ENCODE measurements at regions not wholly inside any gene's neighbourhood (a gene's known extent, or its start where the extent isn't known, plus 50 kb on each side); places are given as distances from the start of the nearest gene placed in this dataset.

DNA sequence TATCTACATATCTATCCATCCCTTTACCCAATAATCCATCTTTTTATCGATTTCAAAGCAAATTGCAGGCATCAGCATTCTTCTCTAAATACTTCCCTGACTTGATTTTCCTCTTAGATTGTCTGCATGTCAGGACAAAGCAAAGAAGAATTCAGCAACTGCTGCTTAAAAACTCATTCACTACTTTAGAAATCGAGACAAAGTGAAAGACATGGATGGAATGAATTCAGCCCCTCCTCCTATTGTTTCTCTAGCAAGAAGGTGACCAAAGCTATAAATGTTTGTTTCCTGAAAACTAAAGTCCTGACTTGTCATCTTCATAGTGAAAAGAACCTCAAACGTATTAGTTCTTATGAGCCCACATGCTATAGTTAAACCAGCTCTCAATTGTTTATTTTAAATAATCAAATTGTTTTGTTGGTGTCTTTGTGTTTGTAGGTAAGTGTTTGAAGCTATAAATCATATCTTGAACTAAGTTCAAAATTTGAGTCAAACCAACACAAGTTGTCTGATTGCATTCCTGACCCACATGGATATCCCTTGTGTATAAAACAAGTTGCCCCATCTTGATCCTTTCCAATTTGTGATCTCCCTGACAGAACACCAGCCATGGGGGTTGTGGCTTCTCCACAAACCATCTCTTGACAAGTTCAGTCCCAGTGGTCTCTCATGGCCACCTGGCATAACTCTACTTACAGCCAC lies 58.6 kb upstream of the ARHGAP5 start:
- Histone ChIP-seq H3K27ac (ENCODE audit: low read length) (no peak overlapping the region), H3K9me3 (ENCODE audit: control insufficient read depth, insufficient read depth, low read length) (no peaks in the 10 kb centered on the region), H3K4me3 (ENCODE audit: low read length) (no peak overlapping the region), H3K36me3 (ENCODE audit: control insufficient read depth, insufficient read depth, low read length) (no peaks in the 10 kb centered on the region), H3K27me3 (ENCODE audit: control insufficient read depth, insufficient read depth, low read length) (no peaks in the 10 kb centered on the region), H3K4me1 (ENCODE audit: control insufficient read depth, insufficient read depth, low read length) (no peaks in the 10 kb centered on the region)
- intact Hi-C loops (cut with micrococcal nuclease) = no loop called here
- ATAC-seq = no peak
- DNase-seq = no peak
- TF ChIP-seq, protein P1, sequence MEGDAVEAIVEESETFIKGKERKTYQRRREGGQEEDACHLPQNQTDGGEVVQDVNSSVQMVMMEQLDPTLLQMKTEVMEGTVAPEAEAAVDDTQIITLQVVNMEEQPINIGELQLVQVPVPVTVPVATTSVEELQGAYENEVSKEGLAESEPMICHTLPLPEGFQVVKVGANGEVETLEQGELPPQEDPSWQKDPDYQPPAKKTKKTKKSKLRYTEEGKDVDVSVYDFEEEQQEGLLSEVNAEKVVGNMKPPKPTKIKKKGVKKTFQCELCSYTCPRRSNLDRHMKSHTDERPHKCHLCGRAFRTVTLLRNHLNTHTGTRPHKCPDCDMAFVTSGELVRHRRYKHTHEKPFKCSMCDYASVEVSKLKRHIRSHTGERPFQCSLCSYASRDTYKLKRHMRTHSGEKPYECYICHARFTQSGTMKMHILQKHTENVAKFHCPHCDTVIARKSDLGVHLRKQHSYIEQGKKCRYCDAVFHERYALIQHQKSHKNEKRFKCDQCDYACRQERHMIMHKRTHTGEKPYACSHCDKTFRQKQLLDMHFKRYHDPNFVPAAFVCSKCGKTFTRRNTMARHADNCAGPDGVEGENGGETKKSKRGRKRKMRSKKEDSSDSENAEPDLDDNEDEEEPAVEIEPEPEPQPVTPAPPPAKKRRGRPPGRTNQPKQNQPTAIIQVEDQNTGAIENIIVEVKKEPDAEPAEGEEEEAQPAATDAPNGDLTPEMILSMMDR (IDR thresholded peaks at IDR 0.05) = no peak
- no peaks in the 10 kb centered on the region for H3K27me3 Mint-ChIP-seq (ENCODE audit: low read depth in 2 of 2)
- WGBS (ENCODE audit: insufficient coverage) = 54% methylated on average over 3 of the region's 3 CpGs
- no peaks in the 10 kb centered on the region for H3K4me1 Mint-ChIP-seq
- no peak overlapping the region for H3K27ac Mint-ChIP-seq
- no peaks in the 10 kb centered on the region for H3K9me3 Mint-ChIP-seq
- no peak overlapping the region for H3K4me3 Mint-ChIP-seq
- no peaks in the 10 kb centered on the region for H3K36me3 Mint-ChIP-seq

GRCh38 chr14:32019276-32019675 lies 57.8 kb upstream of the ARHGAP5 start:
- Mint-ChIP-seq H3K9me3 (no peaks in the 10 kb centered on the region), H3K4me3 (no peak overlapping the region), H3K27me3 (ENCODE audit: low read depth in 2 of 2) (peaks cover 0 to 2% of the 10 kb centered on the region in 2 donors), H3K36me3 (no peaks in the 10 kb centered on the region), H3K4me1 (no peaks in the 10 kb centered on the region), H3K27ac (no peak overlapping the region)
- no peak overlapping the region for H3K27ac ChIP-seq (ENCODE audit: low read length)
- WGBS (ENCODE audit: insufficient coverage) = 76% methylated on average over 7 of the region's 7 CpGs
- no peaks in the 10 kb centered on the region for H3K9me3 ChIP-seq (ENCODE audit: control insufficient read depth, insufficient read depth, low read length)
- no peaks in the 10 kb centered on the region for H3K36me3 ChIP-seq (ENCODE audit: control insufficient read depth, insufficient read depth, low read length)
- H3K4me1 ChIP-seq (ENCODE audit: control insufficient read depth, insufficient read depth, low read length) = no peaks in the 10 kb centered on the region
- no peaks in the 10 kb centered on the region for H3K27me3 ChIP-seq (ENCODE audit: control insufficient read depth, insufficient read depth, low read length)
- DNase-seq (no peak), ATAC-seq (no peak)
- intact Hi-C loops (cut with micrococcal nuclease) = no loop called here
- TF ChIP-seq, protein P1 (IDR thresholded peaks at IDR 0.05) = no peak
- no peak overlapping the region for H3K4me3 ChIP-seq (ENCODE audit: low read length)

GRCh38 chr14:32020882-32021281 lies 56.2 kb upstream of the ARHGAP5 start:
- Mint-ChIP-seq H3K36me3 (no peaks in the 10 kb centered on the region), H3K9me3 (no peaks in the 10 kb centered on the region), H3K4me1 (no peaks in the 10 kb centered on the region), H3K4me3 (no peak overlapping the region), H3K27me3 (ENCODE audit: low read depth in 2 of 2) (peaks cover 0 to 10% of the 10 kb centered on the region in 2 donors), H3K27ac (no peak overlapping the region)
- no peaks in the 10 kb centered on the region for H3K27me3 ChIP-seq (ENCODE audit: control insufficient read depth, insufficient read depth, low read length)
- WGBS (ENCODE audit: insufficient coverage) = 92% methylated on average over 4 of the region's 4 CpGs
- ATAC-seq = no peak
- no peak for DNase-seq
- H3K27ac ChIP-seq (ENCODE audit: low read length) = no peak overlapping the region
- no peaks in the 10 kb centered on the region for H3K36me3 ChIP-seq (ENCODE audit: control insufficient read depth, insufficient read depth, low read length)
- TF ChIP-seq, protein P1 (IDR thresholded peaks at IDR 0.05) = no peak
- no peaks in the 10 kb centered on the region for H3K9me3 ChIP-seq (ENCODE audit: control insufficient read depth, insufficient read depth, low read length)
- H3K4me1 ChIP-seq (ENCODE audit: control insufficient read depth, insufficient read depth, low read length) = no peaks in the 10 kb centered on the region
- intact Hi-C loops (cut with micrococcal nuclease) = no loop called here
- H3K4me3 ChIP-seq (ENCODE audit: low read length) = no peak overlapping the region

- Mint-ChIP-seq H3K9me3 (no peaks in the 10 kb centered on the region), H3K4me3 (no peak overlapping the region), H3K27me3 (ENCODE audit: low read depth in 2 of 2) (peaks cover 2 to 15% of the 10 kb centered on the region in 2 donors), H3K36me3 (no peaks in the 10 kb centered on the region), H3K27ac (no peak overlapping the region), H3K4me1 (no peaks in the 10 kb centered on the region)
- WGBS (ENCODE audit: insufficient coverage) = 94% methylated on average over 3 of the region's 3 CpGs
- Histone ChIP-seq H3K4me1 (ENCODE audit: control insufficient read depth, insufficient read depth, low read length) (no peaks in the 10 kb centered on the region), H3K27me3 (ENCODE audit: control insufficient read depth, insufficient read depth, low read length) (no peaks in the 10 kb centered on the region), H3K36me3 (ENCODE audit: control insufficient read depth, insufficient read depth, low read length) (no peaks in the 10 kb centered on the region), H3K4me3 (ENCODE audit: low read length) (no peak overlapping the region), H3K27ac (ENCODE audit: low read length) (no peak overlapping the region), H3K9me3 (ENCODE audit: control insufficient read depth, insufficient read depth, low read length) (no peaks in the 10 kb centered on the region)
- DNase-seq (no peak), ATAC-seq (no peak)
- intact Hi-C loops (cut with micrococcal nuclease) = no loop called here
- TF ChIP-seq, protein P1 (IDR thresholded peaks at IDR 0.05) = no peak
These were observed 55.8 kb upstream of the ARHGAP5 start for GRCh38 chr14:32021341-32021740.
